Activated CD4-positive, alpha-beta T cell treated with anti-CD3 and anti-CD28 coated beads, Interleukin-2, amount 10 ng/mL, durations not matched to agents 7 days and 5 days (primary cell): ENCODE measurements at regions not wholly inside any gene's neighbourhood (a gene's known extent, or its start where the extent isn't known, plus 50 kb on each side); places are given as distances from the start of the nearest gene placed in this dataset.

Source experiments
- CTCF ChIA-PET: fragments of 350-600 bp; sonication (Branson Sonifier 250); formaldehyde crosslinking; loops from one replicate; lab custom pipeline; 2021; ENCODE audit warnings: antibody characterized with exemption; lab: Charles Lee
- POLR2A ChIA-PET: fragments of 350-600 bp; sonication (Branson Sonifier 250); formaldehyde crosslinking; loops from one replicate; lab custom pipeline; 2021; ENCODE audit warnings: antibody characterized with exemption; lab: Charles Lee
- DNase-seq: peaks from one replicate; pipeline ENCODE4 v3.0.0-alpha.2; 2020
- H3K27ac Mint-ChIP-seq: one replicate; pipeline ENCODE4 v1.8.0; 2021; ENCODE audit warnings: mild to moderate bottlenecking, moderate library complexity, mixed read lengths
- H3K27me3 Mint-ChIP-seq: one replicate; pipeline ENCODE4 v1.8.0; 2021; ENCODE audit warnings: mixed read lengths
- H3K36me3 Mint-ChIP-seq: one replicate; pipeline ENCODE4 v1.8.0; 2021; ENCODE audit warnings: low read depth, mixed read lengths
- H3K4me1 Mint-ChIP-seq: one replicate; pipeline ENCODE4 v1.8.0; 2021; ENCODE audit warnings: mixed read lengths
- H3K4me3 Mint-ChIP-seq: one replicate; pipeline ENCODE4 v1.8.0; 2021; ENCODE audit warnings: mild to moderate bottlenecking, moderate library complexity, mixed read lengths
- H3K9me3 Mint-ChIP-seq: one replicate; pipeline ENCODE4 v1.8.0; 2021; ENCODE audit warnings: mixed read lengths

- ChIA-PET CTCF (no interaction called here), POLR2A (no interaction called here)
- no peaks in the 10 kb centered on the region for H3K36me3 Mint-ChIP-seq
- peaks cover 9% of the 10 kb centered on the region for H3K4me1 Mint-ChIP-seq
- no peak overlapping the region for H3K4me3 Mint-ChIP-seq
- no peak for DNase-seq
- H3K27ac Mint-ChIP-seq, result no peak overlapping the region
- H3K27me3 Mint-ChIP-seq, result peaks cover 18% of the 10 kb centered on the region
- no peaks in the 10 kb centered on the region for H3K9me3 Mint-ChIP-seq
Observed at GRCh38 chr5:74237571-74238145, 402.9 kb downstream of the ENC1 start.

GRCh38 chr5:74235552-74235951, 405.0 kb downstream of the ENC1 start:
- ChIA-PET CTCF (no interaction called here), POLR2A (no interaction called here)
- no peaks in the 10 kb centered on the region for H3K36me3 Mint-ChIP-seq
- peaks cover 18% of the 10 kb centered on the region for H3K27me3 Mint-ChIP-seq
- no peak overlapping the region for H3K4me3 Mint-ChIP-seq
- no peak overlapping the region for H3K27ac Mint-ChIP-seq
- H3K9me3 Mint-ChIP-seq, result no peaks in the 10 kb centered on the region
- no peak for DNase-seq
- H3K4me1 Mint-ChIP-seq, result peaks cover under 1% of the 10 kb centered on the region

GRCh38 chr5:74233571-74233970, 407.0 kb downstream of the ENC1 start:
- H3K4me3 Mint-ChIP-seq, result no peak overlapping the region
- H3K36me3 Mint-ChIP-seq, result no peaks in the 10 kb centered on the region
- CTCF ChIA-PET, result no interaction called here
- no peaks in the 10 kb centered on the region for H3K9me3 Mint-ChIP-seq
- DNase-seq, result no peak
- peaks cover 14% of the 10 kb centered on the region for H3K27me3 Mint-ChIP-seq
- H3K27ac Mint-ChIP-seq, result no peak overlapping the region
- H3K4me1 Mint-ChIP-seq, result no peaks in the 10 kb centered on the region
- POLR2A ChIA-PET, result no interaction called here

GRCh38 chr5:74233091-74233490, 407.4 kb downstream of the ENC1 start:
- Mint-ChIP-seq H3K27ac (no peak overlapping the region), H3K36me3 (no peaks in the 10 kb centered on the region), H3K9me3 (no peaks in the 10 kb centered on the region), H3K27me3 (peaks cover 11% of the 10 kb centered on the region), H3K4me1 (no peaks in the 10 kb centered on the region), H3K4me3 (no peak overlapping the region)
- DNase-seq, result no peak
- ChIA-PET CTCF (no interaction called here), POLR2A (no interaction called here)

- Mint-ChIP-seq H3K27me3 (peaks cover 12% of the 10 kb centered on the region), H3K4me1 (no peaks in the 10 kb centered on the region), H3K36me3 (no peaks in the 10 kb centered on the region), H3K4me3 (no peak overlapping the region), H3K9me3 (no peaks in the 10 kb centered on the region), H3K27ac (no peak overlapping the region)
- no peak for DNase-seq
- POLR2A ChIA-PET, result no interaction called here
- CTCF ChIA-PET, result no interaction called here
Observed at GRCh38 chr5:74232276-74232675, 408.3 kb downstream of the ENC1 start.

GRCh38 chr5:74231697-74232096, 408.8 kb downstream of the ENC1 start:
- Mint-ChIP-seq H3K36me3 (no peaks in the 10 kb centered on the region), H3K9me3 (no peaks in the 10 kb centered on the region), H3K4me1 (no peaks in the 10 kb centered on the region), H3K27me3 (peaks cover 12% of the 10 kb centered on the region), H3K4me3 (no peak overlapping the region), H3K27ac (no peak overlapping the region)
- ChIA-PET POLR2A (no interaction called here), CTCF (no interaction called here)
- DNase-seq, result no peak

- DNase-seq, result no peak
- Mint-ChIP-seq H3K4me3 (no peak overlapping the region), H3K36me3 (no peaks in the 10 kb centered on the region), H3K4me1 (no peaks in the 10 kb centered on the region), H3K27me3 (peaks cover 16% of the 10 kb centered on the region), H3K9me3 (no peaks in the 10 kb centered on the region), H3K27ac (no peak overlapping the region)
- CTCF ChIA-PET, result no interaction called here
- POLR2A ChIA-PET, result no interaction called here
Observed at GRCh38 chr5:74226716-74227485, 413.6 kb downstream of the ENC1 start.

GRCh38 chr5:74225587-74225986, 414.9 kb downstream of the ENC1 start:
- peaks cover 16% of the 10 kb centered on the region for H3K27me3 Mint-ChIP-seq
- H3K9me3 Mint-ChIP-seq, result no peaks in the 10 kb centered on the region
- ChIA-PET POLR2A (no interaction called here), CTCF (interaction anchor here (0.7 kb wide), 1 partner anchor 141 kb away, joined by 5 read pairs; no protein-coding TSS in a partner anchor)
- H3K4me1 Mint-ChIP-seq, result no peaks in the 10 kb centered on the region
- no peaks in the 10 kb centered on the region for H3K36me3 Mint-ChIP-seq
- H3K27ac Mint-ChIP-seq, result no peak overlapping the region
- no peak for DNase-seq
- H3K4me3 Mint-ChIP-seq, result no peak overlapping the region

GRCh38 chr5:74224331-74224730, 416.2 kb downstream of the ENC1 start:
- DNase-seq, result no peak
- Mint-ChIP-seq H3K4me3 (no peak overlapping the region), H3K36me3 (no peaks in the 10 kb centered on the region), H3K27ac (no peak overlapping the region), H3K27me3 (peaks cover 16% of the 10 kb centered on the region), H3K4me1 (no peaks in the 10 kb centered on the region), H3K9me3 (no peaks in the 10 kb centered on the region)
- ChIA-PET CTCF (interaction anchor here (1.0 kb wide), 1 partner anchor 12 kb away, joined by 3 read pairs; no protein-coding TSS in a partner anchor), POLR2A (no interaction called here)

- Mint-ChIP-seq H3K27ac (no peak overlapping the region), H3K4me3 (no peak overlapping the region), H3K36me3 (no peaks in the 10 kb centered on the region), H3K9me3 (peaks cover 8% of the 10 kb centered on the region), H3K4me1 (no peaks in the 10 kb centered on the region), H3K27me3 (peaks cover 16% of the 10 kb centered on the region)
- ChIA-PET CTCF (interaction anchor here (1.3 kb wide), 1 partner anchor 12 kb away, joined by 3 read pairs; no protein-coding TSS in a partner anchor), POLR2A (no interaction called here)
- DNase-seq, result no peak
Observed at GRCh38 chr5:74222806-74223205, 417.7 kb downstream of the ENC1 start.

- no peak for DNase-seq
- CTCF ChIA-PET, result no interaction called here
- Mint-ChIP-seq H3K4me1 (no peaks in the 10 kb centered on the region), H3K27me3 (peaks cover 13% of the 10 kb centered on the region), H3K4me3 (no peak overlapping the region), H3K36me3 (no peaks in the 10 kb centered on the region), H3K27ac (no peak overlapping the region), H3K9me3 (peaks cover 8% of the 10 kb centered on the region)
- POLR2A ChIA-PET, result interaction anchor here (0.6 kb wide), 1 partner anchor 335 kb away, joined by 3 read pairs; no protein-coding TSS in a partner anchor
Observed at GRCh38 chr5:74221413-74221812, 419.1 kb downstream of the ENC1 start.

- DNase-seq, result no peak
- ChIA-PET POLR2A (no interaction called here), CTCF (no interaction called here)
- no peak overlapping the region for H3K4me3 Mint-ChIP-seq
- peaks cover 8% of the 10 kb centered on the region for H3K27me3 Mint-ChIP-seq
- no peak overlapping the region for H3K27ac Mint-ChIP-seq
- H3K9me3 Mint-ChIP-seq, result peaks cover 8% of the 10 kb centered on the region
- no peaks in the 10 kb centered on the region for H3K4me1 Mint-ChIP-seq
- H3K36me3 Mint-ChIP-seq, result no peaks in the 10 kb centered on the region
Observed at GRCh38 chr5:74216012-74216411, 424.5 kb downstream of the ENC1 start.

GRCh38 chr5:74212336-74212735, 428.2 kb downstream of the ENC1 start:
- ChIA-PET CTCF (interaction anchor here (0.6 to 3.3 kb wide), 3 partner anchors 8 to 300 kb away, joined by 3 to 8 read pairs (median 3); no protein-coding TSS in a partner anchor), POLR2A (no interaction called here)
- Mint-ChIP-seq H3K36me3 (no peaks in the 10 kb centered on the region), H3K4me1 (no peaks in the 10 kb centered on the region), H3K27ac (no peak overlapping the region), H3K9me3 (no peaks in the 10 kb centered on the region), H3K27me3 (peaks cover 15% of the 10 kb centered on the region), H3K4me3 (no peak overlapping the region)
- no peak for DNase-seq
